Cerebellar cortex (tissue), 1 donor: ENCODE measurements at regions not wholly inside any gene's neighbourhood (a gene's known extent, or its start where the extent isn't known, plus 50 kb on each side); places are given as distances from the start of the nearest gene placed in this dataset.
"Not testable (repeated sequence)": the region's sequence is repeated elsewhere in the genome, so short reads cannot be mapped to it uniquely, and the experiment has no call there.

Source experiments
- DNase-seq: peaks from one replicate; pipeline ENCODE4 v3.0.0-alpha.2; 2015; ENCODE audit warnings: low spot score

- DNase-seq = no peak
Measured at GRCh38 chr4:144371485-144371884, 231.0 kb upstream of the GYPA start.

- no peak for DNase-seq
Measured at GRCh38 chr4:144374065-144374464, 233.5 kb upstream of the GYPA start.

GRCh38 chr4:144376866-144377265 is 236.3 kb upstream of the GYPA start:
- no peak for DNase-seq

- DNase-seq = no peak
Measured at GRCh38 chr4:144384408-144384807, 243.9 kb upstream of the GYPA start.

GRCh38 chr4:144399927-144400326 is 246.0 kb upstream of the HHIP start:
- DNase-seq = no peak

- DNase-seq = no peak
Measured at GRCh38 chr4:144402176-144402575, 243.8 kb upstream of the HHIP start.

GRCh38 chr4:144402999-144403398 is 243.0 kb upstream of the HHIP start:
- no peak for DNase-seq

GRCh38 chr4:144403893-144404292 is 242.1 kb upstream of the HHIP start:
- no peak for DNase-seq

- DNase-seq = no peak
Measured at GRCh38 chr4:144409525-144409924, 236.4 kb upstream of the HHIP start.

GRCh38 chr4:144410230-144410783 is 235.6 kb upstream of the HHIP start:
- DNase-seq = no peak

- DNase-seq = no peak
Measured at GRCh38 chr4:144411119-144411518, 234.8 kb upstream of the HHIP start.

- DNase-seq = no peak
Measured at GRCh38 chr4:144411700-144412099, 234.3 kb upstream of the HHIP start.

GRCh38 chr4:144421056-144421455 is 224.9 kb upstream of the HHIP start:
- DNase-seq = no peak

- no peak for DNase-seq
Measured at GRCh38 chr4:144421839-144422565, 224.0 kb upstream of the HHIP start.

GRCh38 chr4:144423930-144424329 is 222.0 kb upstream of the HHIP start:
- DNase-seq = no peak

- DNase-seq = not testable (repeated sequence)
Measured at GRCh38 chr4:144426023-144426422, 219.9 kb upstream of the HHIP start.

GRCh38 chr4:144442713-144443112 is 203.2 kb upstream of the HHIP start:
- no peak for DNase-seq

GRCh38 chr4:144449611-144450010 is 196.3 kb upstream of the HHIP start:
- DNase-seq = no peak

GRCh38 chr4:144450526-144450925 is 195.4 kb upstream of the HHIP start:
- DNase-seq = no peak

GRCh38 chr4:144451766-144452450 is 194.0 kb upstream of the HHIP start:
- DNase-seq = no peak

GRCh38 chr4:144456196-144456595 is 189.8 kb upstream of the HHIP start:
- no peak for DNase-seq

- no peak for DNase-seq
Measured at GRCh38 chr4:144461906-144462305, 184.1 kb upstream of the HHIP start.

- DNase-seq = no peak
Measured at GRCh38 chr4:144463236-144463635, 182.7 kb upstream of the HHIP start.
